MCF 10A (cell line): ENCODE measurements at regions not wholly inside any gene's neighbourhood (a gene's known extent, or its start where the extent isn't known, plus 50 kb on each side); places are given as distances from the start of the nearest gene placed in this dataset.
A peak's percentile ranks its signal among the peaks of the same experiment; 100 is the strongest.

Source experiments
- BruUV-seq: library from RNA; stranded (reverse); fragments of 400-500 nt; replicated peaks from 2 replicates; lab custom pipeline; 2021; lab: Mats Ljungman, UMichigan
- CTCF ChIA-PET: fragments of 300-600 bp; sonication (Branson Sonifier 250); formaldehyde crosslinking; extraction: SDS; loops from one replicate; lab custom pipeline; 2021; ENCODE audit warnings: antibody characterized with exemption, inconsistent platforms; lab: Yijun Ruan, JAX
- POLR2A ChIA-PET: fragments of 300-600, 350-650 bp; sonication (Branson Sonifier 250); formaldehyde crosslinking; extraction: SDS; loops from one replicate; lab custom pipeline; 2020; ENCODE audit warnings: antibody characterized with exemption, inconsistent platforms; lab: Yijun Ruan, JAX
- DNase-seq: peaks from one replicate; pipeline ENCODE4 v3.0.0-alpha.2; 2018; ENCODE audit not compliant: unreplicated experiment
- H3K27ac Mint-ChIP-seq: one replicate; pipeline ENCODE4 v1.8.0; 2022; ENCODE audit warnings: mild to moderate bottlenecking, low read depth, mixed read lengths; ENCODE audit not compliant: unreplicated experiment
- H3K27me3 Mint-ChIP-seq: one replicate; pipeline ENCODE4 v1.8.0; 2022; ENCODE audit warnings: mixed read lengths; ENCODE audit not compliant: insufficient read depth, unreplicated experiment
- H3K36me3 Mint-ChIP-seq: one replicate; pipeline ENCODE4 v1.8.0; 2022; ENCODE audit warnings: mild to moderate bottlenecking, moderate library complexity, mixed read lengths; ENCODE audit not compliant: insufficient read depth, unreplicated experiment
- H3K4me1 Mint-ChIP-seq: one replicate; pipeline ENCODE4 v1.8.0; 2022; ENCODE audit warnings: mixed read lengths; ENCODE audit not compliant: insufficient read depth, unreplicated experiment
- H3K4me3 Mint-ChIP-seq: one replicate; pipeline ENCODE4 v1.8.0; 2022; ENCODE audit warnings: mild to moderate bottlenecking, moderate library complexity, mixed read lengths; ENCODE audit not compliant: unreplicated experiment
- H3K9me3 Mint-ChIP-seq: one replicate; pipeline ENCODE4 v1.8.0; 2022; ENCODE audit warnings: mixed read lengths; ENCODE audit not compliant: unreplicated experiment
- CTCF ChIP-seq: fragments of 200-600 bp; IDR thresholded peaks from one replicate; pipeline ENCODE4 v1.8.0; 2022; ENCODE audit warnings: antibody characterized with exemption, mild to moderate bottlenecking; ENCODE audit not compliant: unreplicated experiment
- intact Hi-C: fragments of 100-400 bp; cut with micrococcal nuclease; formaldehyde crosslinking; loops from 2 replicates; pipeline ENCODE4 v1.14.1; 2022

DNA sequence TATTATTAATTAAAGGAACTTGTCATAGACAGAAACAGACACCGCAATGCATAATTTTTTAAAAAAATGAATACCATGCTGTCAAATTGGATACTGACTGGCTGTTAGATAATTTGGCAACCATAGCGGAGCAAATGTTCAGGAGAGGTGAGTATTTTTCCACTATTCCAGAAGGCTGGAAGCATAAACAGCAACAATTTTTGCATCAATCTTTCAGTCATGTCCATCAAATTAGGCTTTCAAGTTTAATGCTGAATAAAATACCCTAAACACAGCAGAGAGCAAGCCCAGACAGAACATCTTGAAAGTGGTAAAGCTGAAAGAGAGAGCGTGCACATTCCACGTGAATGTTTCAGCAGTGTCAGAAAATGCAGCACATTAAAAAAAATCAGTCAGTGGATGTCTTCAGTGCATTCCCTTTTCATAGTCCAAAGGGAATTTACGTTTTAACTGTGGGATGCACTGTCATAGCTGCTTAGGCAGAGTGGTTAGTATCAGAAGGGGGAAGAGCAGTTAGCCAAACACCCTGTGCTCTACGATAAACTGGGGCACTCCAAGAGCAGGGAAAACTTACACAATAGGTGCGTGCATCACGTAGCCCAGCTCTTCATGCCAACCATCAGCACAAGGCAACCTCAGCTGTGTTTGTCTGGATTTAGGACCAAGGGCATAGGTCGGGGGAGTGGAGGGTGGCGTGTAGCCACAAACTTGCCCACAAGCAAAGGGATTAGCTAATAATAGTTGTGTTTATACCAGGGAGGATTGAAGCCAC lies 116.2 kb upstream of the STMND1 start:
- intact Hi-C loops = no loop called here
- TF ChIP-seq CTCF = no peak
- DNase-seq = peak; percentile 11
- no TSS peak for BruUV-seq
- H3K9me3 Mint-ChIP-seq = peaks cover 6% of the 10 kb centered on the region
- H3K4me3 Mint-ChIP-seq = peak overlapping the region; percentile 21
- ChIA-PET POLR2A (interaction anchor here (0.9 to 1.7 kb wide), 6 partner anchors 14 to 58 kb away, joined by 3 to 8 read pairs (median 4); no protein-coding TSS in a partner anchor), CTCF (interaction anchor here (0.8 to 1.3 kb wide), 5 partner anchors 49 to 708 kb away, joined by 3 to 4 read pairs (median 4); no protein-coding TSS in a partner anchor)
- peak overlapping the region; percentile 24 for H3K27ac Mint-ChIP-seq
- peaks cover 8% of the 10 kb centered on the region for H3K4me1 Mint-ChIP-seq
- H3K36me3 Mint-ChIP-seq = no peaks in the 10 kb centered on the region
- H3K27me3 Mint-ChIP-seq = peaks cover 11% of the 10 kb centered on the region

- no peak overlapping the region for H3K27ac Mint-ChIP-seq
- no peaks in the 10 kb centered on the region for H3K9me3 Mint-ChIP-seq
- no peaks in the 10 kb centered on the region for H3K36me3 Mint-ChIP-seq
- ChIA-PET POLR2A (interaction anchor here (0.8 to 0.9 kb wide), 2 partner anchors 34 to 53 kb away, joined by 3 read pairs; no protein-coding TSS in a partner anchor), CTCF (interaction anchor here (0.7 to 1.2 kb wide), 2 partner anchors 17 to 219 kb away, joined by 4 read pairs; no protein-coding TSS in a partner anchor)
- no peak overlapping the region for H3K4me3 Mint-ChIP-seq
- BruUV-seq = no TSS peak
- intact Hi-C loops = no loop called here
- peaks cover 8% of the 10 kb centered on the region for H3K4me1 Mint-ChIP-seq
- no peak for TF ChIP-seq CTCF
- H3K27me3 Mint-ChIP-seq = peaks cover 37% of the 10 kb centered on the region
- DNase-seq = no peak
Measured at GRCh38 chr6:16982807-16983206, 119.0 kb upstream of the STMND1 start.

GRCh38 chr6:16979677-16980370 lies 122.0 kb upstream of the STMND1 start:
- intact Hi-C loops = no loop called here
- BruUV-seq = no TSS peak
- Mint-ChIP-seq H3K36me3 (no peaks in the 10 kb centered on the region), H3K27me3 (peaks cover 58% of the 10 kb centered on the region), H3K27ac (no peak overlapping the region), H3K4me3 (no peak overlapping the region), H3K4me1 (no peaks in the 10 kb centered on the region), H3K9me3 (no peaks in the 10 kb centered on the region)
- DNase-seq = no peak
- ChIA-PET POLR2A (no interaction called here), CTCF (interaction anchor here (0.7 to 3.4 kb wide), 2 partner anchors 15 to 107 kb away, joined by 4 to 12 read pairs; no protein-coding TSS in a partner anchor)
- no peak for TF ChIP-seq CTCF

- intact Hi-C loops = no loop called here
- Mint-ChIP-seq H3K27me3 (peaks cover 59% of the 10 kb centered on the region), H3K36me3 (no peaks in the 10 kb centered on the region), H3K27ac (no peak overlapping the region), H3K9me3 (no peaks in the 10 kb centered on the region), H3K4me1 (no peaks in the 10 kb centered on the region), H3K4me3 (no peak overlapping the region)
- no TSS peak for BruUV-seq
- ChIA-PET CTCF (interaction anchor here (0.6 to 3.4 kb wide), 4 partner anchors 14 to 432 kb away, joined by 3 to 12 read pairs (median 4); no protein-coding TSS in a partner anchor), POLR2A (no interaction called here)
- no peak for TF ChIP-seq CTCF
- no peak for DNase-seq
Measured at GRCh38 chr6:16978686-16979085, 123.2 kb upstream of the STMND1 start.
